Left renal cortex interstitium (tissue), 4 donors: ENCODE measurements at regions not wholly inside any gene's neighbourhood (a gene's known extent, or its start where the extent isn't known, plus 50 kb on each side); places are given as distances from the start of the nearest gene placed in this dataset.

Experiments
- DNase-seq, 4 donors: peaks; one replicate each; pipeline ENCODE4 v3.0.0-alpha.2; 2013; ENCODE audit warnings: low read depth in 4 of 4, low spot score in 2 of 4, missing footprints in 1 of 4

- peak in 2 of 4 donors; percentile 24 to 27 for DNase-seq
Measured at GRCh38 chr6:19492636-19493405, 344.3 kb upstream of the ID4 start.

GRCh38 chr6:19501737-19502245, 335.4 kb upstream of the ID4 start:
- DNase-seq, result no peak

- no peak for DNase-seq
Measured at GRCh38 chr6:19502301-19502700, 334.9 kb upstream of the ID4 start.

GRCh38 chr6:19515939-19516338, 321.2 kb upstream of the ID4 start:
- DNase-seq, result no peak

DNA sequence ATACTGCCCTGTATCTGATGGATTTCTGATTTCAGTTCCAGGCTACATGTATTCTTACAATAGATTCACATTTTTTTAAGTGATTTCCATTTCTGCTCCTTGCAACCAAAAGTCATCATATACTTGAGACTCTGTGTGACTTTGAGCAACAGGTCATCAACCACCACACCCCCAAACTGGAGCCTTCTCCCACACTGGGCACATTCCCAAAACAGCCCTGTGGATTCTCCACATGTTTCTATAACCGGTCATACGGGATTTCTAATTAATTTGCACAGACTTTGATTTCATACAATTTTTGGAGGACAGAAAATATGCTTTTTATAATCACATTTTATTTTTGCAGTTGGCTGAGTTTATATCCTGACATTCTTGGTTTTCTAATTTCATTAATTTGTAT, 317.2 kb upstream of the ID4 start:
- no peak for DNase-seq

- no peak for DNase-seq
Measured at GRCh38 chr6:19524366-19525186, 312.6 kb upstream of the ID4 start.

DNA sequence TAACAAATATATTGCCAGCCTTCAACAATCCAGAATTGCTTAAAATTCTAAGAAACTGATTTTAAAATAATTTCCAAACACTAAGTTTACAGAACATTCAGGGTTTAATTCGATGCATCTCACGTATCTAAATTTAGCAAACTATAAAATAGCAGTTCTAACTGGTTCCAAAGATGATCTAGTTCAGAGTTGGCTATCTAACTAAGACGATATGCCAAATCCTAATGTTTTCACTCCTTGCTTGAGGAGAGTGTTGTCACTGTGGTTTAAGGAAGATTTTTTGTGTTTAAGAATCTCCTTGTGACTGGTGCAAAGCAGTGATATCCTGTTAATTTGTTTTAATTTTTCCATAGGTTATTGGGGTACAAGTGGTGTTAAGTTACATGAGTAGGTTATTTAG, 311.5 kb upstream of the ID4 start:
- no peak for DNase-seq

DNA sequence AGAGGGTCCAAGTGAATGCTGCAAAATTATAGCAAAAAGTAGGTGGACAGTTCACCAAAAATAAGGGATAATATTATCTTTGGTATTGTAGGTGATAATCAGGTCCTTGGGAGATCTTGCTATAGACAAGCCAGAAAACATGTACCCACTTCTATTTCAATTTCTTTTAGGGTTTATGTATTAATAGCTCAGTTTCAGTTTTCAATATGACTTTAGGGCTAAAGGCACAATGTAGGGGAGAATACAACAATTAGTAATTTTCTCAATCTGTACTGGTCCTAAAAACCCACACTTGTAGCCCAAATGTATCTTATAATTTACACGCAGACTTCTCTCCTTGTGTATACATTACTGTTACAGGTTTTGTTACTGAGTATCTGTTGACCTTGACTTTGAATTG, 307.0 kb upstream of the ID4 start:
- DNase-seq, result no peak

DNA sequence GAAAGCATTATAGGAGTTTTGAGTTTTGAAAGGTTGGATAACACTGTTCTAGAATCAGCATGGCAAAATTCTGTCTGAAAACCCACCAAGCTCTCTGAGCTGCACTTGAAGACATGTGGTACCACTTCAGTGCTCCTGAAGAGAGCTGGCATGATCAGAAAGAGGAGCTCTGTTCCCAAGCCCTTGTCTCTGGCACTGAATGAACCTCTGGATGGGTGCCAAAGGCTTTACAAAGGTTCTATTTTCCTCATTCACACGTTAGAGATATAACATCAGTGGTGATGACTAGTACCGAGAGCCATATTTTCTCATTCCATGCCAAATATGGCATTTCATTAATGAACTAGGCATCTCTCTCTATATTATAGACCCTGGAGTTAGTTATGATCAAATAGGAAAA, 301.8 kb upstream of the ID4 start:
- no peak for DNase-seq

DNA sequence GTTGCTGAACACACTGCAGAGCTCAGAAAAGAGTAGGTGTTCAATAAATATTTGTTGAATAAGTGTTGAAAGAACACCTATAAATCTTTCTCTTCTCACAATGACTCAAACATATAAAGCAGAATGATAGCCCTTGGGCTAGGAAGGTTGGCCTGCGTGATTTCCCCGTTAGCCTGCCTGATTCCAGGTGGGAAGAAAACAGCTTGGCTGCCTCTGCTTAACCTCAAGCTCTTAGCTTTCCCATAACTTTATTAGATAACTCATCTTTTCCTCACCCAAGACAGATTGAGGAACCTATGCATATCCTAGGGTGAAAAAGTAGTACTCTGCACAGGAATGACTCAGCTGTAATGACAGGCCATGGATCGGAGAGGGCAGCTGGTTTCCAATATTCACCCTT, 300.3 kb upstream of the ID4 start:
- DNase-seq, result no peak

- DNase-seq, result peak in 2 of 4 donors; percentile 34 to 49
Measured at GRCh38 chr6:19538096-19538495, 299.1 kb upstream of the ID4 start.

GRCh38 chr6:19547507-19547906, 289.7 kb upstream of the ID4 start:
- no peak for DNase-seq

GRCh38 chr6:19549109-19549508, 288.1 kb upstream of the ID4 start:
- no peak for DNase-seq

GRCh38 chr6:19550380-19550779, 286.8 kb upstream of the ID4 start:
- DNase-seq, result no peak

DNA sequence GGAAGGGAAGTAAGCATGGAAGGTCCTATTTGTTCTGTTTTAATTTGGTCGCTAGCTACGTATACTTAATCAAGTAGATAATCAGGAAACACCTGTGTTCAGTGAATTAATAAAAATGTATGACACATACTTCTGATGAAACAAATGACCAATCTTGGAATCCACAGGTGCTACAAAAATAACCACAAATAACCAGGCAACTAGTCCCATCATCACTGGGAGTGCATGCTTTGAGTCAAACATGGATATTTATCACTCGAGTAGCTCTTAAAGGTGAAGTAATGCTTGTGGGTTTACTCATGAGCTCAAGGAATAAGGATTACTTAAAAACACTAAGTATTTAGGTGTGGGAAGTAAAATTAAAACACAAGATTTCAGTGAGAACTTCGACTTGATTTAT, 285.6 kb upstream of the ID4 start:
- DNase-seq, result no peak

DNA sequence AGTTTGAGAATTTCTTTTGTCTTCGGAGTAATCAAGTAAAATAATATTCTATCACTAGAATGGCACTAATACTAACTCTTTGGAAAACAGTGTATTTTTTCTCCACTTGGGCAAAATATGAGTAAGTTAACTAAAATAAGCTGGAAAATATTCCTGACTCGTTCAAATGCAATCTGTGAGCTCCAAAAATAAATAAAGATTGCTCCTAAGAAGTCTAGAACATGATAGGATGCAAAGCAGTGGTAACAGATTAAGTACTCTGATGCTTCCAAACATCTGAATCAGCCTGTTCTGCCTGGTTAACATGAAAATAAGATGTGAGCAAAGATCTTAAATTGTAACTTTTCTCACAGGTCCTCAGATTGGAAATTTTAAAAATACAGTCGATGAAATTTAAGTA, 285.1 kb upstream of the ID4 start:
- DNase-seq, result no peak

DNA sequence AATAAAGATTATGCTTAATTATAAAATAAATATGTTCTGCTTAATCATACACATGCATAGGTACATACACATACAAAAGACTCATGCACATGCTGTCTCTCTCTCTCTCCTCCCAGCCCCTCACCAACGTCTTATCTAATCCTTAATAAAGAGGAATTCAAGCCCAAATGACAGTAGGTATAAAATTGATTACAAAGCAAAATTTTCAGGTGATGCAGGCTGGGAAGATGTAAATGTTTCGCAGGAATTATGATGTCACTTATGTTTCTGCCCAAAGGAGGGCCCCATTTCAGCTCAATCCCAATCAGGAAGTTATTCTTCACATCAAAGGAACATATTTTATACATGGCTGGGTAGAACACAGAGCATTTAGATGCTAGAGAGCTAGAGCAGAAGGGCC, 284.6 kb upstream of the ID4 start:
- DNase-seq, result no peak

- no peak for DNase-seq
Measured at GRCh38 chr6:19554356-19555225, 282.6 kb upstream of the ID4 start.

DNA sequence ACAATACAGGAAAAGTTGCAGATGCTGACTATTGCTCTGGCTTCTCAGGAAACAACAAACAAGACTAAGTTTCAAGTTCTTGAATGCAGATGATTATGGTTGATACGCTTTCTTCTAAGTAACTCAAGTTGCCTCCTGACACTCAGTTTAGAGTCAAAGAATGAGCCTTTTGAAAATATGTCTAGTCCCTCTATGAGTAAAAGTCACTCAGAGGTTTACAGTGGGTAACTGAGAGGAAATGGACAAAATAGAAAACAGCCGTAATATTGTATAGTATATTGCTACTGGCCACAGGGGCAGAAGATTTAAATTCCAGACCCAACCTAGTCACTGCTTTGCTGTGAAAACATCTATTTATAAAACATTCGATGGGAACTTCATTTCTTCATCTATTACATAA, 280.0 kb upstream of the ID4 start:
- DNase-seq, result no peak

GRCh38 chr6:19558201-19558600, 279.0 kb upstream of the ID4 start:
- DNase-seq, result no peak

DNA sequence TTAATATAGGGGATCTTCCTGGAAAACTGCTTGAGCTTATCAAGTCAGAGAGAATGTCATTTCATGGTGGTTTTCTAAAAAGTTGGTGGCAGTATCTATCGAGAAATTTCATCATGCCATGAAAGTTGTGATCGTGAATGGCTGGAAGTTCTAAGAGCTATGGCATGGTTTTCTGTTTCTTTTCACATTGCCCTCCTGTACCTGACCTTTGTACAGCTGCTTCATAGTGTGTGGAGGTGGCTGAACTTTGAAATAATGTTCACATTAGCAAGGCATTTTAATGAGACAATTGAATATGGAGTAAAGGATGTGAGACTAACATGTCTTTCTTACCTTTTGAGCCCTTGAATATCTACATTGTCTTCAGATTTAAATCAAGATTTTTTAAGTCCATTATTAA, 278.2 kb upstream of the ID4 start:
- no peak for DNase-seq
